HFF-Myc (cell line): ENCODE measurements at regions not wholly inside any gene's neighbourhood (a gene's known extent, or its start where the extent isn't known, plus 50 kb on each side); places are given as distances from the start of the nearest gene placed in this dataset.

Source experiments
- DNase-seq: peaks from one replicate; pipeline ENCODE4 v3.0.0-alpha.2; 2011; ENCODE audit warnings: low read depth; ENCODE audit errors: extremely low read depth
- H3K4me3 ChIP-seq: replicated peaks from 2 replicates; pipeline ENCODE4 v1.5.1; 2011; ENCODE audit warnings: low read depth, mild to moderate bottlenecking, control low read depth, low read length
- CTCF ChIP-seq: IDR thresholded peaks from 2 replicates; pipeline ENCODE4 v1.5.1; 2012; ENCODE audit warnings: mild to moderate bottlenecking, low read depth, low read length, control low read depth; ENCODE audit errors: missing control alignments

- no peak overlapping the region for H3K4me3 ChIP-seq
- TF ChIP-seq CTCF, result no peak
- DNase-seq, result no peak
Measured at GRCh38 chr5:3987867-3988266, 392.2 kb downstream of the IRX1 start.

GRCh38 chr5:3993856-3994473 lies 398.3 kb downstream of the IRX1 start:
- no peak for DNase-seq
- no peak for TF ChIP-seq CTCF
- H3K4me3 ChIP-seq, result no peak overlapping the region

GRCh38 chr5:3994628-3995027 lies 399.0 kb downstream of the IRX1 start:
- no peak for TF ChIP-seq CTCF
- no peak overlapping the region for H3K4me3 ChIP-seq
- DNase-seq, result no peak

GRCh38 chr5:3995954-3996619 lies 400.5 kb downstream of the IRX1 start:
- TF ChIP-seq CTCF, result no peak
- no peak for DNase-seq
- H3K4me3 ChIP-seq, result no peak overlapping the region

GRCh38 chr5:3996707-3997336 lies 401.2 kb downstream of the IRX1 start:
- no peak overlapping the region for H3K4me3 ChIP-seq
- DNase-seq, result no peak
- TF ChIP-seq CTCF, result no peak

GRCh38 chr5:3997670-3998069 lies 402.0 kb downstream of the IRX1 start:
- no peak for DNase-seq
- H3K4me3 ChIP-seq, result no peak overlapping the region
- TF ChIP-seq CTCF, result no peak
